Smooth muscle cell of the brain vasculature (primary cell): ENCODE measurements at regions not wholly inside any gene's neighbourhood (a gene's known extent, or its start where the extent isn't known, plus 50 kb on each side); places are given as distances from the start of the nearest gene placed in this dataset.

Source experiments
- DNase-seq: peaks from one replicate; pipeline ENCODE4 v3.0.0-alpha.2; 2012; ENCODE audit warnings: low read depth, low spot score

DNA sequence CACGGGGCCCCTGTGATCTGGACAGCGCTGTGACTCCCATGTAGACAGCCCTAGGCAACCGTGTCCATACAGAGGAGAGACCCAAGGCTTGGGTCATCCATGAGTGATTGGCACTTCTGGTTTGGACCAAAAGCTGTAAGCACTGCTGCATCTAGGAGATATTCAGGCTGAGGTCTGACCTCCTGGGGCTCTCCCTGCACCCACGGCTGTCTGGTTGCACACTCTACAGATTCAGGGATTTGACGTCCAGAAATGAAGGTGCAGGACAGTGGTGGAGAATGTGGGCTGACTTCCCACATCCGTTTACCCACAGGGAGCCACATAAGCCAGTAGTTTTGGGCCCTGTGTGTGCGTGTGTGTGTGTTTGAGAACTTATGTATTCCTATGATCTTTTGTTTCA is 76.2 kb upstream of the ARHGEF7 start:
- no peak for DNase-seq

DNA sequence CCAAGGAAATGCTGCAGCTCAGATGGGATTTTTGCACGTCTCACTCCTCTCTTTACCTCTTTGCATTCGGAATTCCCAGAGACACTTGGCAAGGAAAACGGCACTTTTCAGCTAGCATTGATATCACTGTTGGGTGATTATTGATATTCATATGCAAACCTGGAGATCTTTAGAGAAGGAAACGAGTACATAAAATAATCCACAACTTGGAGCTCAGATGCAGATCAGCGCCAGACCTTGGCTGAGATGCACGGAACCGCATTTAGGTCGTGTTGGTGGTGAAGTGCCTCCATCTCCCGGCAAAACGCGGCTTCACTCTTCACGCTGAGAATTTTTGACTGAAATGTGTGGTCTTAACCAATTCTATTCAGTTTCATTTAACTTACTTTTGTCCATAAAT is 77.2 kb upstream of the ARHGEF7 start:
- no peak for DNase-seq

DNA sequence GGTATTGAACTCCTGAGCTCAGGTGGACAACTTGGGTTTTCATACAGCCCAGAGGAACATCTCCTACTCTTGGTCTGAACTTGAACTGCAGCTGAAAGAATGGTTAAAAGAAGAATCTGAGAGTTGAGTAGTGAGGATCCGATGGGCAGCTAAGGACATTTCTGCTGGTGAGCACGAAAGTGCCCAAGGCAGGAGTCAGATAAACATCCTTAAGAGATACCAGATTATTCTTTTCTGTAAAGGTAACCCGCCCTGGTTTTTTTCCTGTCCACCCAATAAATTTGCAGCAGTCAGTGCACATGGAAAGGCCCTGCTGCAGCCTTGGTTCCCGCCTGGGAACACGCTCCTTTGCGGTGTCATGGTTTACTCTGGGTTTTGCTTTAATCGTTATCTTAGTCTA is 78.4 kb upstream of the ARHGEF7 start:
- no peak for DNase-seq

DNA sequence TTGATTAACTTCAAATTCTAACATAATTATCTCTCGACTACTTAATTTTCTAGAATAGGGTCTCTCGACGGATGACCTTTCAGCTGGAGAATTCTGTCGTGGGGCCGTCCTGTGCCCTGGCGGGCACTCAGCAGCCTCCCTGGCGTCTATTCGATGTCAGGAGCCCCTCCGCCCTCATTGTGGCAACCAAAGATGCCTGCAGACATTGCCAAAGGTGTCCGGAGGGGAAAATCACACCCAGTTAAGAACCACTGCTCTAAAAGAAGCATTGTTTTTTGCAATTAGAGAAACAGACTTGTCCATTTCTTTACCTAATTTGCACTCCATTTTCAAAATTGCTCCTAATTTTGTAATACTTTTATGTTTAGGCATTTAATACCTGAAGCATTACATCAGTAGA is 79.2 kb upstream of the ARHGEF7 start:
- DNase-seq = no peak

GRCh38 chr13:111034811-111035210 is 80.3 kb upstream of the ARHGEF7 start:
- no peak for DNase-seq

- no peak for DNase-seq
These were observed 81.7 kb upstream of the ARHGEF7 start for GRCh38 chr13:111033172-111034130.

DNA sequence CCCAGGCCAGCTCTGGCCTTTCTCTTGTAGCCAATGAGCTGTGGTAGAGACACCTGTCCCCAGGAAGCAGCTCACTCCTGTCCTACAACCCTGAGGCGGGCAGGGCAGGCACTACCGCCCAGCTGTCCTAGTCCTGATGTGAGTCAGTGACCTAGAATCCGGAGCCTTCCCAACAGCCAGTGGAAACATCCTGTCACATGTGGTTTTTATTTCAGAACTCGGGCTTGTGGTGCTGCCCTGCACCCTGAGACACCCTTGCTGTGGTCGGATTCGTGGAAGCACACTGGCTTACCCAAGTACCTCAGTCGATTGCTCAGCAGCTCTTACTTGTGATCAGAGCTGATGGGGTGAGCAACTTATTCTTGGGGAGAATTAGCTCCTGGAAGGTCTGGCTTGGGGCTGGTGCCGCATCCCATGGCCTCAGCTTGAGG is 83.6 kb upstream of the ARHGEF7 start:
- peak; percentile 33 for DNase-seq

GRCh38 chr13:111029957-111030609 is 85.0 kb upstream of the ARHGEF7 start:
- DNase-seq = no peak

DNA sequence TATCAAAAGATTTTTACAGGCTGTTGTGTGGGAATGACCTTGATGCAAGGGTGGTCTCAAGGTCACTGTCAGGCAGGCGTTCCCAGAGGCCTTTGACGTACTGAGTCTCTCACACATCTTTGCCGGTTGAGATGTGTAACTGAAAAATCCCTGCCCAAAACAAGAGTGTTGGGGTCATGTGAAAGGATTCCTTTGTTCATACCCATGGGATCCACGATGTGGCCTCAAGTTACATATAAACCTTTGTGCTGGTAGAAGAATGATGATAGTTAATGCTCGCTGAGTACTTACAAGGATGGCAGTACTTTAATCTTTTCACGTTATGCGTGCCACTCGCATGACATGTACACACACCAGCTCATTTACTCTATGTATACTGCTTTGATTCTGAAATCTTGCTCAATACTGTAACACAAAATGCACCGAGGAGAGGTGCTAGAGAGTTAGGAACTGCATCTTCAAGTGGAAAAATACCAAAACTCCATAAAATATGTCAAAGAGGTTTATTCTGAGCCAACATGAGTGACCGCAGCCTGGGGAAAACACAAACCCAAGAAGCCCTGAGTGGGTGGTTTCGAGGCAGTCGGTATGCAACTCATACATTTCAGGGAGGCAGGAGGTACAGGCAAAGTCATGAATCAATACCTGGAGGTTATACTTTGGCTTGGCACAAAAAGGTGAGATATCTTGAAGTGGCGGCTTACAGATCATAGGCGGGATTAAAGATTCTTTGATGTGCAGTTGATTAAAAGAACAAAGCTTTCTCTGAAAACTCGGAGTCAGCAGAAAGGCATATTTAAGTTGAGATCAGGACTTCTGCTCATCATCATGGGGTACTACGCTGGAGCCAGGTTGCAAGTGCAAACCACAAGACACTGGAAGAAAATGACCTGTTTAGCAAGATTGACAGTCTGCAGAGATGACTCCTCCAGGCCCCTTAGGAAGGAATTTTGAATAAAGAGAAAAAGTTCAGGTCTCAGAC is 87.4 kb upstream of the ARHGEF7 start:
- DNase-seq = no peak

GRCh38 chr13:111025310-111025709 is 89.8 kb upstream of the ARHGEF7 start:
- DNase-seq = no peak

DNA sequence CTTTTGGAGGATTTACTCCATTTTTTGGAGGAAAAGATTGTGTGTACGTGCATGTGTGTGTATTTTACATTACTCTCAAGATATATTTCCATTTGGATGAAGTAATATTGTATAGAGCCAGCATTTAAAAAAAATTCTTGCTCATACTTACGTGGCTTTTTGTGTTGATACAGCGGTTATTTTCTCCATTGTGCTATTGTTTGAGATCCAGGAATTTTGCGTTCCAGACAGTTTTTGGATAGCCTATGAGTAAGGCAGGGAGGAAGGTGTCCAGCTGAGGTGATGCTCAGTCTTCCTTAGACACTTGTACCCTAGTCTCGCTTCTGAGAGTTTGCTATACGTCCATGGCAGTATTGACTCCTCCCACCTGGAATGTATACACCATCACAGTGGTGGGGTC is 92.2 kb upstream of the ARHGEF7 start:
- DNase-seq = no peak

DNA sequence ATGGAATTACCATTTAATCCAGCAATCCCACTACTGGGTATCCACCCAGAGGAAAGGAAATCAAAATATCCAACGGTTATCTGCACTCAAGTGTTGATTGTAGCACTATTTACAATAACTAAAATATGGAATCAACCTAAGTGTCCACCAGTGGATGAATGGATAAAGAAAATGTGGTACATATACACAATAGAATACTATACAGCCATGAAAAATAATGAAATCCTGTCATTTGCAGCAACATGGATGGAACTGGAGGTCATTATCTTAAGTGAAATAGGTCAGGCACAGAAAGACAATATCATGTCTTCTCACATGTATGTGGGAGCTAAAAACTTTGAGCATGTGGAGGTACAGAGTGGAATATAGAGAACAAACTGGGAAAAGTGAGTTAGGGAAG is 92.9 kb upstream of the ARHGEF7 start:
- DNase-seq = no peak

DNA sequence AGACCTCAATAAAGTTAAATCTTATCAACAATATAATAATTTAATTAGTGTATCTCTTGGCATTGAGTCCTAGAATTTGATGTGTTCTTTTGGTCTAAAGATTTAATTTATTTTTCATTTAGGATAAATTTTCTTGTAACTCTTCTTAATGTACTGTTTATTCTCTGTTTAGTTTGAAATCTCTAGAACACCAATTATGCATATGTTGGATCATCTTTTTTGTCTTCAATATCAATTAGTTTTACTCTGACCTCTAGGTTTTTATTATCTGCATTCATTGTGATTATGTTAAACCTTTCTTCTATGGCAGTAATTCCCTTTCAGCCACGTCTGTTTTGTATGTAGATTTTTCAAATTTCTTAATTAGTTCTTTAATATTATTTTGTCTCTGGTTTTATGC is 93.8 kb upstream of the ARHGEF7 start:
- DNase-seq = no peak

DNA sequence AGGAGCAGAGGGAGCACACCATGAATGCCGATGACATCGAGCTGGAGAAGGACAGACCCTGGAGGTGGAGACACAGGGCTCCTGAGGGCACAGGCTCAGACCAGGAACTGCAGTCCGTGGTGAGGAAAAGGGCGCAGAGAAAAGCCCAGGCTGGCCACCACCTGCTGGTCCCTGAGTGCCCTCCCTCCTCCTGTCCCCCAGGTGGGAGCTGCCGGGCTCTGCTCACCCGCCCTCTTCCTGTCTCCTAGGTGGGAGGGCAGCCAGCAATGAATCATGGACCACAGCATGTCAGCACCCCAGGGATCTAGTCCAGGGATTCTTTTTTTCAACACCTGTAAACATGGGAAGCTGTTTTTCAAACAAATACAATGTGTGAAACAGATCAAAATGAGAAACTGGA is 94.6 kb upstream of the ARHGEF7 start:
- DNase-seq = no peak

- no peak for DNase-seq
These were observed 95.1 kb upstream of the ARHGEF7 start for GRCh38 chr13:111020021-111020420.

GRCh38 chr13:111017755-111018459 is 97.2 kb upstream of the ARHGEF7 start:
- DNase-seq = no peak

GRCh38 chr13:111013196-111013595 is 98.3 kb upstream of the ANKRD10 start:
- no peak for DNase-seq

GRCh38 chr13:111011899-111012298 is 97.0 kb upstream of the ANKRD10 start:
- DNase-seq = no peak

- no peak for DNase-seq
These were observed 93.5 kb upstream of the ANKRD10 start for GRCh38 chr13:111008351-111008750.

GRCh38 chr13:111007209-111007608 is 92.3 kb upstream of the ANKRD10 start:
- no peak for DNase-seq

DNA sequence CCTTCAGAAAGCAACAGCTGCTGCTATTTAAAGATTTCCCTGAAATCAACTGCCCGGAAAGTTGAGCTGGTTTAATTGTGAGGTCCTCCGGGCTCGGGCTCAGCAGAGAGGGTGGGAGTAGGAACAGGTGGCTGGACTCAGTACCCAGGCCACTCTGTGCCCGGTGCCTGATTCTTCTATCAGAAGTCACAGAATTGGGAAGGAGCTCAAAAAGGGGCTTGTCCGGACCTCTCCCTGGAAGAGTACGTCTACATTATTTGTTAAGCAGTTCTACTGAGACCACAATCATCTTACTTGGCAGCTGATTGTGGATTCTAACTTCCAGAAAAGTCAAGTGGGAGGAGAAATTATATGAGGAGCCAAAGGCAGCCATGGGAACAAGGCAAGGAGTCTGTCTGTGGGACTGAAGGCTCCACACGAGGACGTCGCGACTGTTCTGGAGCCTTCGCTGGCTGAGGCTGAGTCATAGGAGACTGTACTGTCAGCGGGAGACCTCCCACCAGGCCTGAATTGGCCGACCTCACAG is 91.7 kb upstream of the ANKRD10 start:
- DNase-seq = peak; percentile 93
